Keratinocyte (primary cell): ENCODE measurements at regions not wholly inside any gene's neighbourhood (a gene's known extent, or its start where the extent isn't known, plus 50 kb on each side); places are given as distances from the start of the nearest gene placed in this dataset.

Experiments used
- DNase-seq: peaks from one replicate; pipeline ENCODE4 v3.0.0-alpha.2; 2011; ENCODE audit warnings: low read depth, missing footprints, low spot score
- FAIRE-seq: peaks from 2 replicates; lab custom pipeline; 2011; peaks lifted over from hg19 to GRCh38; lab: Jason Lieb, UNC
- H2AFZ ChIP-seq: 2 replicates; pipeline ENCODE4 v1.6.0; 2012; ENCODE audit warnings: low read length, control low read depth, inconsistent platforms; ENCODE audit not compliant: control insufficient read depth
- H3K27ac ChIP-seq: 2 replicates; pipeline ENCODE4 v1.5.1; 2011; ENCODE audit warnings: low read length; ENCODE audit not compliant: control insufficient read depth, insufficient read depth
- H3K27me3 ChIP-seq: 3 replicates; pipeline ENCODE4 v1.6.0; 2011; ENCODE audit warnings: low read length; ENCODE audit not compliant: control insufficient read depth, insufficient read depth; ENCODE audit errors: extremely low read depth
- H3K36me3 ChIP-seq, 2 experiments: 2 replicates in 1 of 2; 3 replicates in 1 of 2; pipeline ENCODE4 v1.5.1; 2011; ENCODE audit warnings: low read length in 2 of 2, mild to moderate bottlenecking in 1 of 2; ENCODE audit not compliant: control insufficient read depth in 2 of 2, insufficient read depth in 2 of 2; ENCODE audit errors: extremely low read depth in 1 of 2
- H3K4me1 ChIP-seq: 3 replicates; pipeline ENCODE4 v1.5.1; 2011; ENCODE audit warnings: low read length; ENCODE audit not compliant: control insufficient read depth, insufficient read depth; ENCODE audit errors: extremely low read depth
- H3K4me2 ChIP-seq: 3 replicates; pipeline ENCODE4 v1.6.0; 2011; ENCODE audit warnings: low read depth, low read length; ENCODE audit not compliant: control insufficient read depth, insufficient read depth; ENCODE audit errors: extremely low read depth
- H3K4me3 ChIP-seq, 3 experiments: fragments of 200-600 bp in 1 of 3; sonication (generic) in 1 of 3; 2 replicates in 2 of 3; 3 replicates in 1 of 3; pipeline ENCODE4 v1.5.1; 2011 to 2016; ENCODE audit warnings: low read length in 3 of 3, mild to moderate bottlenecking in 3 of 3, control low read depth in 2 of 3, inconsistent platforms in 1 of 3, low read depth in 1 of 3, mixed read lengths in 1 of 3, mixed run types in 1 of 3, moderate library complexity in 1 of 3; ENCODE audit not compliant: control insufficient read depth in 2 of 3, insufficient read depth in 2 of 3; ENCODE audit errors: extremely low read depth in 1 of 3
- H3K79me2 ChIP-seq: 2 replicates; pipeline ENCODE4 v1.6.0; 2012; ENCODE audit warnings: low read length; ENCODE audit not compliant: control insufficient read depth, insufficient read depth
- H3K9ac ChIP-seq: 3 replicates; pipeline ENCODE4 v1.6.0; 2011; ENCODE audit warnings: low read length; ENCODE audit not compliant: control insufficient read depth, insufficient read depth; ENCODE audit errors: extremely low read depth
- H3K9me1 ChIP-seq: 3 replicates; pipeline ENCODE4 v1.6.0; 2011; ENCODE audit warnings: low read length; ENCODE audit not compliant: control insufficient read depth, insufficient read depth; ENCODE audit errors: extremely low read depth
- H3K9me3 ChIP-seq: 2 replicates; pipeline ENCODE4 v1.5.1; 2012; ENCODE audit warnings: low read depth, low read length; ENCODE audit not compliant: control insufficient read depth
- H4K20me1 ChIP-seq: 3 replicates; pipeline ENCODE4 v1.6.0; 2011; ENCODE audit warnings: low read length; ENCODE audit not compliant: control insufficient read depth, insufficient read depth; ENCODE audit errors: extremely low read depth
- CTCF ChIP-seq, 3 experiments: IDR thresholded peaks in 1 of 3; conservative IDR thresholded peaks in 1 of 3; optimal IDR thresholded peaks in 1 of 3; 2 replicates in 2 of 3; 3 replicates in 1 of 3; pipeline versions ENCODE3 to v1.5.1; 2011; ENCODE audit warnings: low read length in 3 of 3, mild to moderate bottlenecking in 3 of 3, moderate library complexity in 2 of 3, control low read depth in 1 of 3, inconsistent platforms in 1 of 3; ENCODE audit not compliant: insufficient read depth in 2 of 3; ENCODE audit errors: extremely low read depth in 1 of 3
- EZH2 ChIP-seq: IDR thresholded peaks from one replicate; pipeline ENCODE4 v1.6.1; 2012; ENCODE audit warnings: inconsistent platforms, mild to moderate bottlenecking, low read length, moderate library complexity
- dilution Hi-C: fragments of 300-500 bp; cut with MboI; formaldehyde crosslinking; loops from one replicate; pipeline ENCODE4 v1.7.0; 2020; ENCODE audit warnings: low sequenced_read_pairs; ENCODE audit not compliant: extremely low pct_ligation_motif_present

GRCh38 chr4:119946359-119946758 lies 120.3 kb downstream of the MAD2L1 start:
- Histone ChIP-seq H3K4me2 (no peak overlapping the region), H3K4me1 (no peaks in the 10 kb centered on the region), H3K36me3 (no peaks in the 10 kb centered on the region), H2AFZ (no peak overlapping the region), H3K27ac (no peak overlapping the region), H3K9me1 (no peaks in the 10 kb centered on the region), H3K4me3 (no peak overlapping the region), H3K27me3 (no peaks in the 10 kb centered on the region), H3K9me3 (no peaks in the 10 kb centered on the region), H4K20me1 (no peaks in the 10 kb centered on the region), H3K79me2 (no peaks in the 10 kb centered on the region), H3K9ac (no peak overlapping the region)
- dilution Hi-C loops: no loop called here
- no peak for DNase-seq
- FAIRE-seq: no peak
- TF ChIP-seq CTCF (optimal IDR thresholded peaks at IDR 0.05 in 1 of 3, IDR thresholded peaks at IDR 0.05 in 1 of 3, conservative IDR thresholded peaks at IDR 0.05 in 1 of 3; ENCODE audit: extremely low read depth in 1 of 3, insufficient read depth in 2 of 3, low read length in 3 of 3): no peak
- TF ChIP-seq EZH2: no peak

GRCh38 chr4:119942806-119943205 lies 123.8 kb downstream of the MAD2L1 start:
- Histone ChIP-seq H3K4me3 (no peak overlapping the region), H3K4me2 (no peak overlapping the region), H3K36me3 (no peaks in the 10 kb centered on the region), H3K4me1 (no peaks in the 10 kb centered on the region), H2AFZ (no peak overlapping the region), H3K9me1 (no peaks in the 10 kb centered on the region), H3K27me3 (no peaks in the 10 kb centered on the region), H3K9me3 (no peaks in the 10 kb centered on the region), H3K9ac (no peak overlapping the region), H3K27ac (no peak overlapping the region), H3K79me2 (no peaks in the 10 kb centered on the region), H4K20me1 (no peaks in the 10 kb centered on the region)
- DNase-seq (no peak), FAIRE-seq (no peak)
- TF ChIP-seq CTCF (optimal IDR thresholded peaks at IDR 0.05 in 1 of 3, IDR thresholded peaks at IDR 0.05 in 1 of 3, conservative IDR thresholded peaks at IDR 0.05 in 1 of 3; ENCODE audit: extremely low read depth in 1 of 3, insufficient read depth in 2 of 3, low read length in 3 of 3): no peak
- dilution Hi-C loops: no loop called here
